Tibial nerve (tissue), 4 donors: ENCODE measurements at regions not wholly inside any gene's neighbourhood (a gene's known extent, or its start where the extent isn't known, plus 50 kb on each side); places are given as distances from the start of the nearest gene placed in this dataset.

Source experiments
- EP300 ChIP-seq, 2 donors: sonication (generic); formaldehyde crosslinking; IDR thresholded peaks; one replicate each; pipeline ENCODE4 v1.6.1; 2017; ENCODE audit warnings: antibody characterized with exemption in 2 of 2, mild to moderate bottlenecking in 1 of 2
- TF ChIP-seq, protein P1 (sequence below), 5 experiments: fragments of 200-600 bp in 3 of 5; fragments of 450-650 bp in 2 of 5; sonication (generic) in 3 of 5; IDR thresholded peaks; one replicate each; pipeline ENCODE4 v1.5.1; 2016 to 2019; ENCODE audit warnings: antibody characterized with exemption in 5 of 5, mild to moderate bottlenecking in 3 of 5, moderate library complexity in 2 of 5

DNA sequence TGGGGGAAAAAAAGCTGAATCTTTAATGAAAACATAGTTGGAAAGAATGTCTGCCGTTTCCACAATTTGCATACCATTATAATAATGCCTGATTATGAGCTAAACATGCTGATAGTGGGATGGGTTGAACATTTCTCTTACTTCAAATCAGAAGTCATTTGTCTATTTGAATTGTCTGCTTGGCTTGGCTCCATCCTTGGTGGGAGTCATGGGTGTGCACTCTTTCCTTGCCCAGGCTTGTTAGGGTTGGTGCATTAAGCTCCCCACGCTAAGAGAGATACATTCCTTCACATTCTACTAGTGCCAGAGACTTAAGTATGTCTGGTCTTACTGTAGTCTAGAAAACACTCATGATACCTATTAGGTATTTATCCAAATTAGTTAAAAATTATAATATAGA is 121.4 kb upstream of the RARB start:
- TF ChIP-seq, protein P1, sequence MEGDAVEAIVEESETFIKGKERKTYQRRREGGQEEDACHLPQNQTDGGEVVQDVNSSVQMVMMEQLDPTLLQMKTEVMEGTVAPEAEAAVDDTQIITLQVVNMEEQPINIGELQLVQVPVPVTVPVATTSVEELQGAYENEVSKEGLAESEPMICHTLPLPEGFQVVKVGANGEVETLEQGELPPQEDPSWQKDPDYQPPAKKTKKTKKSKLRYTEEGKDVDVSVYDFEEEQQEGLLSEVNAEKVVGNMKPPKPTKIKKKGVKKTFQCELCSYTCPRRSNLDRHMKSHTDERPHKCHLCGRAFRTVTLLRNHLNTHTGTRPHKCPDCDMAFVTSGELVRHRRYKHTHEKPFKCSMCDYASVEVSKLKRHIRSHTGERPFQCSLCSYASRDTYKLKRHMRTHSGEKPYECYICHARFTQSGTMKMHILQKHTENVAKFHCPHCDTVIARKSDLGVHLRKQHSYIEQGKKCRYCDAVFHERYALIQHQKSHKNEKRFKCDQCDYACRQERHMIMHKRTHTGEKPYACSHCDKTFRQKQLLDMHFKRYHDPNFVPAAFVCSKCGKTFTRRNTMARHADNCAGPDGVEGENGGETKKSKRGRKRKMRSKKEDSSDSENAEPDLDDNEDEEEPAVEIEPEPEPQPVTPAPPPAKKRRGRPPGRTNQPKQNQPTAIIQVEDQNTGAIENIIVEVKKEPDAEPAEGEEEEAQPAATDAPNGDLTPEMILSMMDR (IDR thresholded peaks at IDR 0.05) = no peak
- no peak for TF ChIP-seq EP300 (IDR thresholded peaks at IDR 0.05)
